Stromal cell of bone marrow (primary cell): ENCODE measurements at regions not wholly inside any gene's neighbourhood (a gene's known extent, or its start where the extent isn't known, plus 50 kb on each side); places are given as distances from the start of the nearest gene placed in this dataset.

Experiments
- DNase-seq: peaks from one replicate; pipeline ENCODE4 v3.0.0-alpha.2; 2012; ENCODE audit warnings: low read depth

DNA sequence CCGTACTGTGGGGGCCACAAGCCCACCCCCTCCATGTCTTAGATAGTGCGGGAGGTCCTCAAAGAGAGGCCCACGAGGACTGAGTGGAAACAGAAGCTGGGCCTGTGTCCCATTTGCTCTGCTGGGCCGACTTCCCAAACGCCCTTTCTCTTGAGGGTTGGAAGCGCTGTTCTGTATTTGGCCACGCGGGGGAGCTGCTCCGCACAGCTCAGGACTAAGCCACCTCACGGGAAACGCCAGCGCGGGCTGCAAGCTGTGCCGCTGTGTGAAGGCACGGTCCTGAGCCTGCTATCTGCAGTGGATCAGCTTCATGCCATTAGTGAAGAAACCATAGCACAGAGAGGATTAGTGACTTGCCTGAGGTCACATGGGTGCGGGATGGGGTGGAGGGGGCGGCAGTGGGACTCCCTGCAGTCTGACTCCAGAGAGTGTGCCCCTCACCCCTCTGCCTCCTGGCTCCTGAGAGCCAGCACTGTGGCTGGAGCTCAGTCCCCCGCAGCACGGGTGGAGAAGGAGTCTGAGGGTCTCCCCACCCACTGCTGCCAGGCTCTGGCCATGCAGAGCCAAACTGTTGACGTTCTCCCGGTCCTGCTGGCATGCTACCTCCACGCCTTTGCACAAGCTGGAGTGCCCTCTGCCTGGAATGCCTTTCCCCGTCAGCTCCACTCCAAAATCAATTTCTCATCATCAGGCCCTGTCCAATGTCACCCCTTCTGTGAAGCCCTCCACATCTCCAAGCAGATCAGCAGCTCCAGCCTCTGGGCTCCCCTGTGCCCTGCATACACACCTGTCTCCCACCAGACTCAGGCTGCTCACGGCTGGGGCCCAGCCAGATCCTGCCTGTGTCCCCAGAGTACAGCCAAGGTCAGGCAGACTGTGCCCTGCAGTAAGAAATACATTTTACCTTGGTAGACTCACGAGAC lies 51.5 kb upstream of the LRRC32 start:
- DNase-seq: peak; percentile 56

DNA sequence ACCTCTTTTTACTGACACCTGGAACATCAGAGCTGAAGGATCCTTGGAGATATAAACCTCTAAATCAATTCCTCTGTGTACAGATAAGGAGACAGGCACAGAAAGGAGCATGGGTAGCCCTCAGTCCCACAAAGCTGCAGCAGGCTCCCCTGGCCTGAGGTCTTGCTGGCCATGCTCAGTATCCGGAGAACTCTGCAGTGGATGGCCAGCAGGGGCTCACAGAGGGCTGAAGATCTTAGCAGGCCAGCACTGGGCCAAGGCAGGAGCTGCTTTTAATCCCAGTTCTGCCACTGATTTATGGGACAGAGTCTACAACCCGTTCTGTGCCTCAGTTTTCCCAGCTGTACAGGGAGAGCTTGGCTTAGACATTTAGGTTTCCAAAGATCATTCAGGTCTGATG lies 52.6 kb upstream of the LRRC32 start:
- DNase-seq: no peak

DNA sequence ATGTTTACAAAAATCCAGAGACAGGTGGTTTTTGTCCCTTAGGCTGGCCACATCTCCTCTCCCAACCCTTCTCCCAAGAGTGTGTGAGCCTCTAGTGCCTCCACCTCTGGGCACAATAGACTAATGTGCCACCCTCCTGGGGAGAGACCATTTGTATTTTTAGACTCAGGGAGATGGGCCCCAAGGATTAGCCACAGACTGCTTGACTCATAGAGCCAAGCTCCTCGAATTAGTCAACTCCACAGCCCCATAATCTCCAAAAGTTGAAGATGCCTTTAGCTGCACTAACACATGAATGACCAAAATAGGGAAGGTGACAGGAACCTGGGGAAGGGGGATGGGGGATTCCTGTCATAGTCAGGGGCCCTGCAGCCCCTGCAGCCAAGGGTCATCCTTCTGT lies 53.0 kb upstream of the LRRC32 start:
- DNase-seq: peak; percentile 9

DNA sequence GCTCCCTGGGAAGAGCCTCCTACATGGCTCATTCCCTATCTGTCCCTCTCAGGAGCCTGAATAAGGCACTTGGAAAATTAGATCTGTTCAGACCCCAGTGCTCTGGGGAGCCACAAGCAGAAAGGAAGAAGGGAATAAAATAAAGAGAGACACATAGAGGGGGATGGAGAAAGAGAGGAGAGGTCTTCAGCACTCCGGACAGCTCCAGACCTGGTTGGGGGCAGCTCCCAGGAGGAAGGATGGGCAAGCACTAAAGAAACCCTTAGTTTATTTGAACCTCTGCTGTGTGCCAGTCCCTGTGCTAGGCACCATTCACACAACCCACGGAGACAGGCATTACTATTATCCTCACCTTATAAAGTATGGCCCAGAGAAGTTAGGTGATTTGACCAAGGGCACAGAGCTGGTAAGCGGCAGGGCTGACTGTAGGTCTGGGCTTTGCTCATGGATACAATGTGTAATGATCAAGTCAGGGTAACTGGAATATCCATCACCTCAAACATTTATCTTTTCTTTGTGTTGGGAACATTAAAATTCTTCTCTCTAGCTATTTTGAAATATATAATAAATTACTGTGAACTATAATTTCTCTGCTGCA lies 53.7 kb upstream of the LRRC32 start:
- no peak for DNase-seq

DNA sequence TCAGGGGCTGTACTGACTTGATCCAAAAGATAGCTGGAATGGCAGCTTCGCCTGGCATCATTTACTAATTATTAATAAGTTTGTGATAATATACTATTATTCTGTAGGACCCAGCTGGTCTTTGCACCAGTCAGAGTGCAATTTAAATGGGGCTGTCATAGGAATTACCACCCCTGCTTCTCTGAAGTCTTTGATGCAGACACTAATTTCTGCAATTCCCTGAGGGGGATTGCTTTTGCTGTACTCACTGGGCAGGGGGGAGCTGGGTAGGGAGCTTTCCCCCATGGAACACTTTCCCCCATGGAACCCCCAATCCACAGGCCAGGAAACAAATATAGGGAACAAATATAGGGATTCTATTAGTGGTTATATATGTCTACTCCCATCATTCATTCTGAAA lies 54.9 kb upstream of the TSKU start:
- no peak for DNase-seq

DNA sequence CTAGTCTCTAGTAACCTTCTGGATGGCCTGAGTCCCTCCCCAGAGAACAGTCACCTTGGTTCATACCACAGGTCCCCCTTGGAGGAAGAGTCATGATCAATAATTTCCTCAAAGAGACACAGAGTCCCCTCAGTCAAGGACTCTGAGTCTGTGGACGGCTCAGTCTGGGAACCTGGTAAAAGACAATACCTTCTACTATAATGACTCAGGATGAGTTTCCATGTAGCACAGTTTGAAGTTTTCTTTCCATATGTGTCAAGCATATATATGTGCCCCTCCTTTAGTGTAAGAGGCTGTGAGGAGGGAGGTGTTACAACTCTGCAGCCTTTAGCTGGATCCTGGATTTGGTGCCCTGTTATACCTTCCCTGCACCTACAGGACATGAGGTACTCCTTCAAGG lies 54.4 kb upstream of the TSKU start:
- no peak for DNase-seq

DNA sequence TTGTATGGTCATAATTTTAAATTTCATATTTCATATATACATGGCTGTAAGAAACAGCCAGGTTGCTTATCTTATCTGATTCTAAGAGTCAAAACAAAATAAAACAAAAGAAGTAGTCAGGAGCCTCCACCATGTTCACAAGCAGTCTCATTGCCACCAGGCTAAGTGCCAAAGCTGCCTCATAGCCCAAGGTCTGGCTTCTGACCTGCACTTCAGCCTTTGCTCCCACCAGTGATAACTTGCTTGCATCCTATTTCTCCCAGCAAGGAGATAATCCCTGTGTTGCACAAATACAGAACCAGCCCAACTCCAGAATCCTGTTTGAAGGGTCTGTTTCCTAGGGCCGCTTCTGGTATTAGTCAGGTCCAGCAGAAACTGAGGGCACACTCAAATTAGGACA lies 53.9 kb upstream of the TSKU start:
- DNase-seq: no peak

DNA sequence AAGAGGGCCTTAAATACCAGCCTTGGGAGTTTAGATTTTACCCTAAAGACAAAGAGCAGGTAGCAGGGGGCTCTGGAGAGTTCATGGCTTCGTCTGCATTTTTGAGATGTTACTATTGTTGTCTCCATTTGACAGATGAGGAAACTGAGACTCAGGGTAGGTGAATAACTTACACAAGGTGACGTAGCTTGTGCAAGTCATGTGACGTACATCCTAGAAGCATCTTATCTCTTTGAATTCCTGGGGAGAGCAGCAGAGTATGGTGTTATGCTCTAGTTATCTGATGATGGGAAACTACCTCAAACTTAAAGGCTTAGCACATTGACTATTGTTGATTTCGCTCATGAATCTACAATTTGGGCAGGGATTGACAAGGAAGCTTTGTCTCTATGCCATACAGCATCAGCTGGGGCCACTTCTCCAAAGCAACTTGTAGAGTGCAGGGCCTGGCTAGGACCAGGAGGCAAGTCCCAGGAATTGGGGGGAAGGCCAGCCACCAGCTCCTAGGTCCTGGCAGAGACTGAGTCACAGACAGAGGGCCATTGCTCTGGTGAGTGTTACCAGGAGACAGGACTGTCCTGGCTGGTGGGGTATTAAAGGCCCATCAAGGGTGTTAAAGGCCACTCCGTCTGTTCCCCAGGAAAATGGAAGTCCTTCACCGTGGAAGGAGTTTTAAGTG lies 52.1 kb upstream of the TSKU start:
- DNase-seq: no peak

DNA sequence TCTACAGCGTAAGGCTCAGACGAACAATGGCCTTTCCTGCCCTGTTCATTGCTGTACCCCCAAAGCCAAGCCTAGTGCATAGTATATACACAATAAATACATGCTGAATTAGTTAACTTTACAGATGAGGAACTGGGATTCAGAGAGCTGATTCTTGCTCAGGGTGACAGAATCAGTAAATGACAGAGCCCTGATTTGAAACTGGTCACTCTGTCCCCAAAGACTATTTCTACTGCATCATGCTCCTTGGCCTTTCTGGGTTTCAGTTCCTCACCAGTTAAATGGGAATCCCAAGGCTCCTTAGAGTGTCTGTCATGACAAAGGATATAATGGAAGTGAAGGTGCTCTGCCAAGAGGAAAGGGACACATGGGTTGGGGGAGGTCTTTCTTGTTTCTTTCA lies 50.5 kb upstream of the TSKU start:
- no peak for DNase-seq
